A549 (cell line): ENCODE measurements at regions not wholly inside any gene's neighbourhood (a gene's known extent, or its start where the extent isn't known, plus 50 kb on each side); places are given as distances from the start of the nearest gene placed in this dataset.

ENCODE experiments used
- CTCF ChIP-seq: fragments of >200 bp; sonication (Bioruptor Twin); formaldehyde crosslinking; IDR thresholded peaks from 3 replicates; pipeline ENCODE4 v1.5.1; 2016
- HOXA7 ChIP-seq: fragments of 250-450 bp; sonication (Bioruptor Pico); IDR thresholded peaks from 2 replicates; pipeline ENCODE4 v1.5.0; 2020; ENCODE audit warnings: mild to moderate bottlenecking, moderate library complexity
- HOXB13 ChIP-seq: fragments of 250-450 bp; sonication (Bioruptor Pico); IDR thresholded peaks from 2 replicates; pipeline ENCODE4 v1.5.0; 2020; ENCODE audit warnings: low read depth, mild to moderate bottlenecking, moderate library complexity
- JUN ChIP-seq, 2 experiments: fragments of >200 bp; sonication (Bioruptor Twin); formaldehyde crosslinking; IDR thresholded peaks; 2 replicates in 1 of 2; 3 replicates in 1 of 2; pipeline ENCODE4 v1.6.1; 2016 to 2017
- JUNB ChIP-seq: fragments of >200 bp; sonication (Bioruptor Twin); formaldehyde crosslinking; IDR thresholded peaks from 2 replicates; pipeline ENCODE4 v1.6.1; 2016
- NFE2L2 ChIP-seq: fragments of 150-350 bp; conservative IDR thresholded peaks from 2 replicates; pipeline ENCODE4 v1.6.1; 2014; ENCODE audit warnings: low read length
- TF ChIP-seq, protein P1 (sequence below): IDR thresholded peaks from 2 replicates; pipeline ENCODE4 v1.6.1; 2012; ENCODE audit warnings: low read depth, borderline replicate concordance

DNA sequence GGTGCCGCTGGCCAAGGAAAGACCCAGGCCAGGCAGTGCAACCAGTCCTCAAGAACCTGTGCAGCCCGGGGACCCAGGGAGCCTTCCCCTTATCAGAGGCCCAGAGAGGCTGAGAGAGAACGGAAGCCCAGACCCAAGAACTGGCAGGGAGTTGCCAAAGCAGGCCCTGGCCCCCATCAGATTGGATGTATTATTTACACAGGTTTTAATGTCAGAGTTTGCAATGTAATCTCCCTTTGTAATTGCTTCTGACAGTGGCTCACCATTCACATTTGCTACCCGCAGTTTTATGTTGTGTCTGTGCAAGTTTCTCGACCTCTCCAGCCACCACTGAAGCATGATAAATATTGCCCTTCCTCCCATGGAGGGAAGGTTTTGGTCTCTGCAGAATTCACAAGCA lies 660.9 kb downstream of the LIG4 start:
- TF ChIP-seq CTCF (no peak), HOXA7 (no peak), HOXB13 (no peak), JUN (IDR thresholded peaks at IDR 0.05) (no peak), NFE2L2 (no peak), JUNB (no peak)
- TF ChIP-seq, protein P1, sequence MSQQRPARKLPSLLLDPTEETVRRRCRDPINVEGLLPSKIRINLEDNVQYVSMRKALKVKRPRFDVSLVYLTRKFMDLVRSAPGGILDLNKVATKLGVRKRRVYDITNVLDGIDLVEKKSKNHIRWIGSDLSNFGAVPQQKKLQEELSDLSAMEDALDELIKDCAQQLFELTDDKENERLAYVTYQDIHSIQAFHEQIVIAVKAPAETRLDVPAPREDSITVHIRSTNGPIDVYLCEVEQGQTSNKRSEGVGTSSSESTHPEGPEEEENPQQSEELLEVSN: no peak
